ENCODE measurements at regions not wholly inside any gene's neighbourhood (a gene's known extent, or its start where the extent isn't known, plus 50 kb on each side); places are given as distances from the start of the nearest gene placed in this dataset.

GRCh38 chr1:221796700-221797099, 54.8 kb upstream of the DUSP10 start:
- DNase-seq (ENCODE audit: low spot score in 2 of 2), result no peak
- 95 to 98% methylated on average over 2 of the region's 2 CpGs for WGBS, 2 donors
- no peak overlapping the region for H3K4me3 ChIP-seq (ENCODE audit: low read depth, poor library complexity, severe bottlenecking)
- TF ChIP-seq POLR2A (IDR thresholded peaks at IDR 0.05) (no peak), CTCF (IDR thresholded peaks at IDR 0.05) (no peak)
- intact Hi-C loops (cut with DNase I; ENCODE audit: low total_unique reads), result no loop called here

- no peak for TF ChIP-seq CTCF (IDR thresholded peaks at IDR 0.05)
- TF ChIP-seq POLR2A (IDR thresholded peaks at IDR 0.05), result no peak
- 90 to 93% methylated on average over 3 of the region's 3 CpGs for WGBS, 2 donors
- intact Hi-C loops (cut with DNase I; ENCODE audit: low total_unique reads), result no loop called here
- DNase-seq (ENCODE audit: low spot score in 2 of 2), result no peak
- no peak overlapping the region for H3K4me3 ChIP-seq (ENCODE audit: low read depth, poor library complexity, severe bottlenecking)
These were observed 53.5 kb upstream of the DUSP10 start for GRCh38 chr1:221795380-221795779.

- WGBS, 2 donors, result 86 to 97% methylated on average over 1 of the region's 1 CpG
These were observed 53.0 kb upstream of the DUSP10 start for GRCh38 chr1:221794935-221795334.

GRCh38 chr1:221794079-221794670, 52.3 kb upstream of the DUSP10 start:
- no peak overlapping the region for H3K4me3 ChIP-seq (ENCODE audit: low read depth, poor library complexity, severe bottlenecking)
- DNase-seq (ENCODE audit: low spot score in 2 of 2), result no peak
- no peak for TF ChIP-seq CTCF (IDR thresholded peaks at IDR 0.05)
- TF ChIP-seq POLR2A (IDR thresholded peaks at IDR 0.05), result no peak
- WGBS, 2 donors, result 65 to 66% methylated on average over 2 of the region's 2 CpGs
- intact Hi-C loops (cut with DNase I; ENCODE audit: low total_unique reads), result no loop called here

More at GRCh38 chr1:221794935-221795334, 53.0 kb upstream of the DUSP10 start:
- TF ChIP-seq CTCF (IDR thresholded peaks at IDR 0.05), result no peak
- no peak for TF ChIP-seq POLR2A (IDR thresholded peaks at IDR 0.05)
- no peak overlapping the region for H3K4me3 ChIP-seq (ENCODE audit: low read depth, poor library complexity, severe bottlenecking)
- DNase-seq (ENCODE audit: low spot score in 2 of 2), result no peak
- intact Hi-C loops (cut with DNase I; ENCODE audit: low total_unique reads), result no loop called here

- intact Hi-C loops (cut with DNase I; ENCODE audit: low total_unique reads), result no loop called here
- H3K4me3 ChIP-seq (ENCODE audit: low read depth, poor library complexity, severe bottlenecking), result no peak overlapping the region
- TF ChIP-seq POLR2A (IDR thresholded peaks at IDR 0.05) (no peak), CTCF (IDR thresholded peaks at IDR 0.05) (no peak)
- 80 to 88% methylated on average over 3 of the region's 3 CpGs for WGBS, 2 donors
- no peak for DNase-seq (ENCODE audit: low spot score in 2 of 2)
These were observed 51.7 kb upstream of the DUSP10 start for GRCh38 chr1:221793439-221794078.

GRCh38 chr1:221791846-221792245, 50.0 kb upstream of the DUSP10 start:
- intact Hi-C loops (cut with DNase I; ENCODE audit: low total_unique reads), result no loop called here
- TF ChIP-seq CTCF (IDR thresholded peaks at IDR 0.05), result no peak
- 82 to 85% methylated on average over 2 of the region's 2 CpGs for WGBS, 2 donors
- DNase-seq (ENCODE audit: low spot score in 2 of 2), result no peak
- H3K4me3 ChIP-seq (ENCODE audit: low read depth, poor library complexity, severe bottlenecking), result no peak overlapping the region
